GM23338 (cell line): ENCODE measurements at regions not wholly inside any gene's neighbourhood (a gene's known extent, or its start where the extent isn't known, plus 50 kb on each side); places are given as distances from the start of the nearest gene placed in this dataset.

ENCODE experiments used
- ATAC-seq: fragments of 200-7000 bp; cut with Tn5 transposase; 3 replicates; pipeline ENCODE4 v1.9.1; 2020
- DNase-seq: peaks from one replicate; pipeline ENCODE4 v3.0.0-alpha.2; 2015; ENCODE audit warnings: low spot score
- H2AFZ ChIP-seq: fragments of 200-600 bp; sonication (generic); 2 replicates; pipeline ENCODE4 v1.8.0; 2016; ENCODE audit warnings: antibody characterized with exemption, mild to moderate bottlenecking, moderate library complexity
- H3F3A ChIP-seq: fragments of 200-600 bp; sonication (generic); replicated peaks from 2 replicates; pipeline ENCODE4 v1.8.0; 2017; ENCODE audit warnings: antibody characterized with exemption, mixed run types, low read depth
- H3K27ac ChIP-seq: fragments of 200-600 bp; sonication (generic); 2 replicates; pipeline ENCODE4 v1.6.1; 2016; ENCODE audit warnings: low read depth
- H3K27me3 ChIP-seq: fragments of 200-600 bp; sonication (generic); 2 replicates; pipeline ENCODE4 v1.8.0; 2016; ENCODE audit warnings: mild to moderate bottlenecking, mixed run types, moderate library complexity; ENCODE audit not compliant: insufficient read depth
- H3K36me3 ChIP-seq: fragments of 200-600 bp; sonication (generic); 2 replicates; pipeline ENCODE4 v1.8.0; 2016; ENCODE audit warnings: mild to moderate bottlenecking; ENCODE audit not compliant: insufficient read depth
- H3K4me1 ChIP-seq: fragments of 200-600 bp; sonication (generic); 2 replicates; pipeline ENCODE4 v1.8.0; 2016; ENCODE audit warnings: mild to moderate bottlenecking, moderate library complexity; ENCODE audit not compliant: insufficient read depth
- H3K4me2 ChIP-seq: fragments of 200-600 bp; sonication (generic); 2 replicates; pipeline ENCODE4 v1.7.1; 2017; ENCODE audit warnings: mixed run types
- H3K4me3 ChIP-seq: fragments of 200-600 bp; sonication (generic); 2 replicates; pipeline ENCODE4 v1.6.1; 2016; ENCODE audit warnings: mixed run types
- H3K79me2 ChIP-seq: fragments of 200-600 bp; sonication (generic); replicated peaks from 2 replicates; pipeline ENCODE4 v1.8.0; 2017; ENCODE audit warnings: mild to moderate bottlenecking; ENCODE audit not compliant: insufficient read depth
- H3K9me2 ChIP-seq: fragments of 200-600 bp; sonication (generic); 2 replicates; pipeline ENCODE4 v1.8.0; 2017; ENCODE audit not compliant: insufficient read depth
- H4K20me1 ChIP-seq: fragments of 200-600 bp; sonication (generic); replicated peaks from 2 replicates; pipeline ENCODE4 v1.8.0; 2017; ENCODE audit warnings: mild to moderate bottlenecking; ENCODE audit not compliant: insufficient read depth
- H3K27ac Mint-ChIP-seq: 2 replicates; pipeline ENCODE4 v1.8.0; 2020; ENCODE audit warnings: inconsistent platforms, mild to moderate bottlenecking, moderate library complexity, mixed read lengths
- H3K27me3 Mint-ChIP-seq: 3 replicates; pipeline ENCODE4 v1.8.0; 2022; ENCODE audit warnings: low read depth, mild to moderate bottlenecking, moderate library complexity, mixed read lengths, inconsistent platforms; ENCODE audit not compliant: insufficient read depth, poor library complexity
- H3K36me3 Mint-ChIP-seq: 3 replicates; pipeline ENCODE4 v1.8.0; 2021; ENCODE audit warnings: low read depth, mild to moderate bottlenecking, inconsistent platforms, moderate library complexity, mixed read lengths
- H3K4me1 Mint-ChIP-seq: 3 replicates; pipeline ENCODE4 v1.8.0; 2020; ENCODE audit warnings: mild to moderate bottlenecking, inconsistent platforms, mixed read lengths
- H3K4me3 Mint-ChIP-seq: 3 replicates; pipeline ENCODE4 v1.8.0; 2021; ENCODE audit warnings: moderate library complexity, mild to moderate bottlenecking, inconsistent platforms, mixed read lengths
- H3K9me3 Mint-ChIP-seq: 3 replicates; pipeline ENCODE4 v1.8.0; 2020; ENCODE audit warnings: moderate library complexity, mild to moderate bottlenecking, inconsistent platforms, mixed read lengths
- ETS1 ChIP-seq: IDR thresholded peaks from 2 replicates; pipeline ENCODE4 v1.6.1; 2016; ENCODE audit warnings: antibody characterized with exemption
- EZH2 ChIP-seq: fragments of 200-600 bp; sonication (generic); IDR thresholded peaks from one replicate; pipeline ENCODE4 v1.8.0; 2017; ENCODE audit warnings: antibody characterized with exemption, mild to moderate bottlenecking, low read depth; ENCODE audit not compliant: unreplicated experiment
- EZH2phosphoT487 ChIP-seq: fragments of 200-600 bp; sonication (generic); IDR thresholded peaks from one replicate; pipeline ENCODE4 v1.8.1; 2018; ENCODE audit warnings: antibody characterized with exemption; ENCODE audit not compliant: unreplicated experiment
- NANOG ChIP-seq: IDR thresholded peaks from 2 replicates; pipeline ENCODE4 v1.6.1; 2016; ENCODE audit warnings: antibody characterized with exemption, borderline replicate concordance
- POLR2AphosphoS5 ChIP-seq: IDR thresholded peaks from 2 replicates; pipeline ENCODE4 v1.6.1; 2016; ENCODE audit warnings: antibody characterized with exemption, low read depth
- REST ChIP-seq: IDR thresholded peaks from one replicate; pipeline ENCODE4 v1.6.1; 2018; ENCODE audit warnings: antibody characterized with exemption; ENCODE audit not compliant: unreplicated experiment
- STAT1 ChIP-seq: IDR thresholded peaks from one replicate; pipeline ENCODE4 v1.6.1; 2016; ENCODE audit warnings: antibody characterized with exemption; ENCODE audit not compliant: unreplicated experiment
- TF ChIP-seq, protein P1 (sequence below), 2 experiments: fragments of 200-600 bp in 1 of 2; sonication (generic) in 1 of 2; conservative IDR thresholded peaks; 2 replicates each; pipeline versions ENCODE4 v1.5.1 to v1.6.1; 2016 to 2017; ENCODE audit warnings: antibody characterized with exemption in 2 of 2, low read depth in 2 of 2, mild to moderate bottlenecking in 2 of 2, moderate library complexity in 1 of 2

DNA sequence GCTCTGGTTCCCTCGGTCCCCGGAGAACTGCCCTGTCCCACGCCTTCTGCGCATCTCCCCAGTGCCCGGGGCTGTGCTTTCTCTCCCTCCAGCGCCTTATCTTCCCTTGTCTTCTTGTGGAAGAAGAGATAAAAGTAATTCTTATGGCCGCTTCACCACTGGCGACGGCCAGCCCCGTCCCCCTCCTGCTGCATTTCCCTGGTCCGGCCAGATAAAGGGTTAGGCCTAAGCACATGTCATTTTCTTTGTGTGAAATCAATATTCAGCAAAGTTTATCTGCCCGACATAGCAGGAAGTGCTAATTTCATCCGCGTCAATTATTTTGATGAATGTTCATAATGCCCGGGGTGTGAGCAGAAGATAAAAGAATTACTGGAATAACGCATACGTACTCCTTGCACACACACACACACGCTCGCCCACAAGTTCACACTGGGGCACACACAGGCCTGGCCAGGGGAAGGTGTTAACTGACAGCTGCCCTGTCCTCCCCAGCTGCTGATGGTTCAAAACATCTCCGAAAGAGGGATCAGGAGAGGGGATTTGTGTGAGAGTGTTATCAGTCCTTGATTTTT lies 177.7 kb upstream of the LHX5 start (continued):
- TF ChIP-seq EZH2phosphoT487 (no peak), NANOG (no peak), STAT1 (no peak), EZH2 (no peak), REST (no peak), ETS1 (no peak)

DNA sequence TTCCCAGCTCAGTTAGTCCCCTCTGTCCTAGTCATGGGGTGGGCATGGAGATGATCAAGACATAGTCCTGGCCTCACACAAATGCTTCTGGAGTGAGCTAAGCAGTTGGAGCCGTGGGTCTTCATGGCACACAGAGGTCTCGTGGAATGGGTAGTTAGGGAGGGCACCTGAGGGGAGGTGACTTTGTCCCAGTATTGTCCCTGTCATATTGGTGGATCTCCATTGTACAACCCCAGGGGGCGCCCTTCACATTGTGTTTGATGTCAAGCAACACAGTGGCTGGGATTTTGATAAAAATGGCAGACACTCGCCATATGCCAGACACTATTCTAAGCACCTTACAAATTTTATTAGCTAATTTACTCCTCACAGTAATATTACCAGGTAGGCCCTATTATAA lies 175.4 kb upstream of the LHX5 start:
- peak; percentile 51 for DNase-seq
- no peaks in the 10 kb centered on the region for H3K9me2 ChIP-seq
- no peaks in the 10 kb centered on the region for H3F3A ChIP-seq
- H3K4me3 Mint-ChIP-seq: no peak overlapping the region
- H3K4me3 ChIP-seq: no peak overlapping the region
- no peaks in the 10 kb centered on the region for H3K79me2 ChIP-seq
- H3K27me3 ChIP-seq: no peaks in the 10 kb centered on the region
- H3K4me1 Mint-ChIP-seq: peaks cover 11% of the 10 kb centered on the region; the same call in 2 of the 3 replicates
- no peak overlapping the region for H3K27ac ChIP-seq
- no peak overlapping the region for H3K4me2 ChIP-seq
- no peak overlapping the region for H2AFZ ChIP-seq
- H4K20me1 ChIP-seq: no peaks in the 10 kb centered on the region
- H3K9me3 Mint-ChIP-seq: no peaks in the 10 kb centered on the region; the same call in 1 of the 3 replicates
- no peaks in the 10 kb centered on the region for H3K36me3 Mint-ChIP-seq
- no peaks in the 10 kb centered on the region for H3K36me3 ChIP-seq
- peaks cover 24% of the 10 kb centered on the region for H3K27me3 Mint-ChIP-seq
- no peak overlapping the region for H3K27ac Mint-ChIP-seq
- peak; percentile 28; the same call in 2 of the 3 replicates for ATAC-seq
- TF ChIP-seq, protein P1, sequence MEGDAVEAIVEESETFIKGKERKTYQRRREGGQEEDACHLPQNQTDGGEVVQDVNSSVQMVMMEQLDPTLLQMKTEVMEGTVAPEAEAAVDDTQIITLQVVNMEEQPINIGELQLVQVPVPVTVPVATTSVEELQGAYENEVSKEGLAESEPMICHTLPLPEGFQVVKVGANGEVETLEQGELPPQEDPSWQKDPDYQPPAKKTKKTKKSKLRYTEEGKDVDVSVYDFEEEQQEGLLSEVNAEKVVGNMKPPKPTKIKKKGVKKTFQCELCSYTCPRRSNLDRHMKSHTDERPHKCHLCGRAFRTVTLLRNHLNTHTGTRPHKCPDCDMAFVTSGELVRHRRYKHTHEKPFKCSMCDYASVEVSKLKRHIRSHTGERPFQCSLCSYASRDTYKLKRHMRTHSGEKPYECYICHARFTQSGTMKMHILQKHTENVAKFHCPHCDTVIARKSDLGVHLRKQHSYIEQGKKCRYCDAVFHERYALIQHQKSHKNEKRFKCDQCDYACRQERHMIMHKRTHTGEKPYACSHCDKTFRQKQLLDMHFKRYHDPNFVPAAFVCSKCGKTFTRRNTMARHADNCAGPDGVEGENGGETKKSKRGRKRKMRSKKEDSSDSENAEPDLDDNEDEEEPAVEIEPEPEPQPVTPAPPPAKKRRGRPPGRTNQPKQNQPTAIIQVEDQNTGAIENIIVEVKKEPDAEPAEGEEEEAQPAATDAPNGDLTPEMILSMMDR (conservative IDR thresholded peaks at IDR 0.05; ENCODE audit: low read depth in 2 of 2): peak; percentile 56 to 64
- no peak for TF ChIP-seq POLR2AphosphoS5
- H3K4me1 ChIP-seq: peaks cover 5% of the 10 kb centered on the region; the same call in 1 of the 2 replicates
